HL-60 (cell line): ENCODE measurements at regions not wholly inside any gene's neighbourhood (a gene's known extent, or its start where the extent isn't known, plus 50 kb on each side); places are given as distances from the start of the nearest gene placed in this dataset.

ENCODE experiments used
- DNase-seq, 2 experiments: peaks; one replicate each; pipeline ENCODE4 v3.0.0-alpha.2; 2010 to 2020; ENCODE audit warnings: low read depth in 1 of 2, low spot score in 1 of 2
- H3K27ac ChIP-seq: fragments of 250-450 bp; sonication (Bioruptor Pico); replicated peaks from 2 replicates; pipeline ENCODE4 v1.5.1; 2020; ENCODE audit warnings: mild to moderate bottlenecking, moderate library complexity
- H3K27me3 ChIP-seq: fragments of 250-450 bp; sonication (Bioruptor Pico); 2 replicates; pipeline ENCODE4 v1.5.1; 2021; ENCODE audit warnings: mild to moderate bottlenecking, moderate library complexity; ENCODE audit not compliant: insufficient read depth, poor library complexity, severe bottlenecking
- H3K4me3 ChIP-seq: replicated peaks from 2 replicates; pipeline ENCODE4 v1.5.1; 2011; ENCODE audit warnings: mild to moderate bottlenecking, control low read depth, low read length; ENCODE audit not compliant: insufficient read depth
- GABPA ChIP-seq: IDR thresholded peaks from 2 replicates; pipeline ENCODE4 v1.6.1; 2012; ENCODE audit warnings: low read depth
- POLR2AphosphoS5 ChIP-seq: IDR thresholded peaks from 2 replicates; pipeline ENCODE4 v1.6.1; 2012; ENCODE audit warnings: low read depth
- REST ChIP-seq: IDR thresholded peaks from 2 replicates; pipeline ENCODE4 v1.6.1; 2012; ENCODE audit warnings: low read depth; ENCODE audit not compliant: insufficient replicate concordance
- SPI1 ChIP-seq: IDR thresholded peaks from 2 replicates; pipeline ENCODE4 v1.6.1; 2012; ENCODE audit warnings: low read depth, mild to moderate bottlenecking, borderline replicate concordance
- TF ChIP-seq, protein P1 (sequence below): IDR thresholded peaks from one replicate; pipeline ENCODE4 v1.5.1; 2011; ENCODE audit warnings: low read length, control low read depth, inconsistent platforms; ENCODE audit not compliant: insufficient read depth

GRCh38 chr4:123622572-123622971, 226.0 kb downstream of the SPRY1 start:
- DNase-seq, result no peak
- H3K27me3 ChIP-seq, result no peaks in the 10 kb centered on the region
- H3K4me3 ChIP-seq, result no peak overlapping the region
- H3K27ac ChIP-seq, result no peak overlapping the region
- no peak for TF ChIP-seq SPI1
- TF ChIP-seq, protein P1, sequence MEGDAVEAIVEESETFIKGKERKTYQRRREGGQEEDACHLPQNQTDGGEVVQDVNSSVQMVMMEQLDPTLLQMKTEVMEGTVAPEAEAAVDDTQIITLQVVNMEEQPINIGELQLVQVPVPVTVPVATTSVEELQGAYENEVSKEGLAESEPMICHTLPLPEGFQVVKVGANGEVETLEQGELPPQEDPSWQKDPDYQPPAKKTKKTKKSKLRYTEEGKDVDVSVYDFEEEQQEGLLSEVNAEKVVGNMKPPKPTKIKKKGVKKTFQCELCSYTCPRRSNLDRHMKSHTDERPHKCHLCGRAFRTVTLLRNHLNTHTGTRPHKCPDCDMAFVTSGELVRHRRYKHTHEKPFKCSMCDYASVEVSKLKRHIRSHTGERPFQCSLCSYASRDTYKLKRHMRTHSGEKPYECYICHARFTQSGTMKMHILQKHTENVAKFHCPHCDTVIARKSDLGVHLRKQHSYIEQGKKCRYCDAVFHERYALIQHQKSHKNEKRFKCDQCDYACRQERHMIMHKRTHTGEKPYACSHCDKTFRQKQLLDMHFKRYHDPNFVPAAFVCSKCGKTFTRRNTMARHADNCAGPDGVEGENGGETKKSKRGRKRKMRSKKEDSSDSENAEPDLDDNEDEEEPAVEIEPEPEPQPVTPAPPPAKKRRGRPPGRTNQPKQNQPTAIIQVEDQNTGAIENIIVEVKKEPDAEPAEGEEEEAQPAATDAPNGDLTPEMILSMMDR, result no peak
- no peak for TF ChIP-seq REST
- no peak for TF ChIP-seq POLR2AphosphoS5
- no peak for TF ChIP-seq GABPA

DNA sequence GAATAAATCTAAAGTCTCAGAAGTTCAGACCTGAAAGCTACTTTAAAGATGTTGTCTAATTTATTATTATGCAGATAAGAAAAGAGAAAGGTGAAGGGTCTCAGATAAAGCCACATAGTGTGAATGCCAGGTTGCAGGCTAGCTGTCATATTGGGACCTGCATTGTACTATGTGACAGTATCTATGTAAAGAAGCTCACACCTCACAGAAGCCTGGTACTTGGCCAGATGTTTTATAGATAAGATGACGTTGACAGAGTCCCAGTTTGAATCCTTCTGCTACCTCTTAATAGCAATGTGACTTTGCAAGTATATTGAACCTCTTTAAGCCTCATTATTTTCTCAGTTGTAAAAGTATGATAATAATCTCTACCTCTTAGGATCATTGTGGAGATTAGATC, 227.0 kb downstream of the SPRY1 start:
- no peak for DNase-seq
- TF ChIP-seq POLR2AphosphoS5, result no peak
- no peak for TF ChIP-seq SPI1
- TF ChIP-seq REST, result no peak
- TF ChIP-seq, protein P1, result no peak
- no peak for TF ChIP-seq GABPA
- H3K27ac ChIP-seq, result no peak overlapping the region
- no peaks in the 10 kb centered on the region for H3K27me3 ChIP-seq
- H3K4me3 ChIP-seq, result no peak overlapping the region

DNA sequence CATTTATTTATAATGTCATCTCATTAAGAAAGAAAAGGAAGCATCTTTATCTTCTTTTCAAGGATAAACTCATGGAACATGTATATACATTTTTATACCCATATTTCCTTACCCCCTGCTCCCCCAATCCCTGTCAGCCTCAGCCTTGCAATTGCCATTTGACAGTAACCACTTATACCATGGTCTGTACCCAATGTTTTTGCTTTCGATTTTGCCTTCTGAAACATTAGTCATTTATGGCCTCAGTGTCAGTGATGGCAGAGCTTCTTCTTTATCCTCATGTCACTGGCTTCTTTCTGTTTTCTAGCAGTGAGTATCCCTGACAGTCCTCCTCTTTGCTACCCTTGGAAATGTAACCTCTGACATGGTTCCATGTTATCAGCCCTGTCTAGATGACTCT, 228.4 kb downstream of the SPRY1 start:
- DNase-seq, result no peak
- H3K27me3 ChIP-seq, result no peaks in the 10 kb centered on the region
- H3K4me3 ChIP-seq, result no peak overlapping the region
- TF ChIP-seq REST (no peak), GABPA (no peak), SPI1 (no peak), POLR2AphosphoS5 (no peak)
- TF ChIP-seq, protein P1, result no peak
- H3K27ac ChIP-seq, result no peak overlapping the region
